ENCODE measurements at regions not wholly inside any gene's neighbourhood (a gene's known extent, or its start where the extent isn't known, plus 50 kb on each side); places are given as distances from the start of the nearest gene placed in this dataset.

- Histone ChIP-seq H3K9me3 (no peaks in the 10 kb centered on the region), H3K27me3 (no peaks in the 10 kb centered on the region), H3K36me3 (no peaks in the 10 kb centered on the region), H3K4me1 (no peaks in the 10 kb centered on the region), H3K4me3 (no peak overlapping the region), H3K27ac (no peak overlapping the region)
- intact Hi-C loops (cut with DNase I; ENCODE audit: low total_unique reads), result no loop called here
- no peak for TF ChIP-seq POLR2A (IDR thresholded peaks at IDR 0.05)
- no peak for TF ChIP-seq POLR2AphosphoS5 (IDR thresholded peaks at IDR 0.05)
- no peak for TF ChIP-seq EP300 (IDR thresholded peaks at IDR 0.05; ENCODE audit: low read depth)
- no peak for TF ChIP-seq CTCF (IDR thresholded peaks at IDR 0.05)
- in situ Hi-C loops (cut with MboI; ENCODE audit: low pct_ligation_motif_present in 1 of 4, low pct_unique_long_range_greater_than_20kb in 1 of 4, low sequenced_read_pairs in 3 of 4), result loop anchor here in 2 of 4 donors (25.0 kb wide), 1 partner anchor 445 kb away; no protein-coding TSS in a partner anchor
- WGBS, 2 donors (ENCODE audit: low coverage in 1 of 2), result 66 to 82% methylated on average over 2 to 3 of the region's 3 CpGs
- no peak for DNase-seq
Observed at GRCh38 chr5:8767111-8767510, 778.8 kb downstream of the SEMA5A start.

GRCh38 chr5:8767746-8768145, 778.1 kb downstream of the SEMA5A start:
- no peaks in the 10 kb centered on the region for H3K4me1 ChIP-seq
- no peak for DNase-seq
- WGBS, 2 donors (ENCODE audit: low coverage in 1 of 2), result 49 to 64% methylated on average over 3 of the region's 3 CpGs
- H3K9me3 ChIP-seq, result no peaks in the 10 kb centered on the region
- in situ Hi-C loops (cut with MboI; ENCODE audit: low pct_ligation_motif_present in 1 of 4, low pct_unique_long_range_greater_than_20kb in 1 of 4, low sequenced_read_pairs in 3 of 4) (loop anchor here in 2 of 4 donors (25.0 kb wide), 1 partner anchor 445 kb away; no protein-coding TSS in a partner anchor), intact Hi-C loops (cut with DNase I; ENCODE audit: low total_unique reads) (no loop called here)
- no peak overlapping the region for H3K27ac ChIP-seq
- TF ChIP-seq POLR2AphosphoS5 (IDR thresholded peaks at IDR 0.05) (no peak), EP300 (IDR thresholded peaks at IDR 0.05; ENCODE audit: low read depth) (no peak), CTCF (IDR thresholded peaks at IDR 0.05) (no peak), POLR2A (IDR thresholded peaks at IDR 0.05) (no peak)
- H3K36me3 ChIP-seq, result no peaks in the 10 kb centered on the region
- H3K27me3 ChIP-seq, result no peaks in the 10 kb centered on the region
- no peak overlapping the region for H3K4me3 ChIP-seq

- Histone ChIP-seq H3K4me1 (no peaks in the 10 kb centered on the region), H3K4me3 (no peak overlapping the region), H3K36me3 (no peaks in the 10 kb centered on the region), H3K27ac (no peak overlapping the region), H3K9me3 (no peaks in the 10 kb centered on the region), H3K27me3 (no peaks in the 10 kb centered on the region)
- WGBS, 2 donors (ENCODE audit: low coverage in 1 of 2), result 69 to 77% methylated on average over 3 of the region's 3 CpGs
- in situ Hi-C loops (cut with MboI; ENCODE audit: low pct_ligation_motif_present in 1 of 4, low pct_unique_long_range_greater_than_20kb in 1 of 4, low sequenced_read_pairs in 3 of 4) (loop anchor here in 2 of 4 donors (25.0 kb wide), 1 partner anchor 443 kb away; no protein-coding TSS in a partner anchor), intact Hi-C loops (cut with DNase I; ENCODE audit: low total_unique reads) (no loop called here)
- TF ChIP-seq EP300 (IDR thresholded peaks at IDR 0.05; ENCODE audit: low read depth) (no peak), POLR2A (IDR thresholded peaks at IDR 0.05) (no peak), CTCF (IDR thresholded peaks at IDR 0.05) (no peak), POLR2AphosphoS5 (IDR thresholded peaks at IDR 0.05) (no peak)
- DNase-seq, result no peak
Observed at GRCh38 chr5:8769631-8770030, 776.2 kb downstream of the SEMA5A start.

- Histone ChIP-seq H3K9me3 (no peaks in the 10 kb centered on the region), H3K4me3 (no peak overlapping the region), H3K36me3 (no peaks in the 10 kb centered on the region), H3K27ac (no peak overlapping the region), H3K4me1 (no peaks in the 10 kb centered on the region), H3K27me3 (no peaks in the 10 kb centered on the region)
- 89 to 100% methylated on average over 3 of the region's 3 CpGs for WGBS, 2 donors (ENCODE audit: low coverage in 1 of 2)
- DNase-seq, result no peak
- TF ChIP-seq EP300 (IDR thresholded peaks at IDR 0.05; ENCODE audit: low read depth) (no peak), POLR2AphosphoS5 (IDR thresholded peaks at IDR 0.05) (no peak), POLR2A (IDR thresholded peaks at IDR 0.05) (no peak), CTCF (IDR thresholded peaks at IDR 0.05) (no peak)
- intact Hi-C loops (cut with DNase I; ENCODE audit: low total_unique reads), result no loop called here
- in situ Hi-C loops (cut with MboI; ENCODE audit: low pct_ligation_motif_present in 1 of 4, low pct_unique_long_range_greater_than_20kb in 1 of 4, low sequenced_read_pairs in 3 of 4), result loop anchor here in 2 of 4 donors (25.0 kb wide), 1 partner anchor 442 kb away; no protein-coding TSS in a partner anchor
Observed at GRCh38 chr5:8770431-8770830, 775.4 kb downstream of the SEMA5A start.

Measured in transverse colon (tissue), 4 donors.